DMS114 treated with DMSO at 0.1 percent for 48 hours (cell line): ENCODE measurements at regions not wholly inside any gene's neighbourhood (a gene's known extent, or its start where the extent isn't known, plus 50 kb on each side); places are given as distances from the start of the nearest gene placed in this dataset.

Experiments used
- DNase-seq: peaks from one replicate; lab custom pipeline; 2025; ENCODE audit not compliant: unreplicated experiment; lab: John Stamatoyannopoulos, UW

DNA sequence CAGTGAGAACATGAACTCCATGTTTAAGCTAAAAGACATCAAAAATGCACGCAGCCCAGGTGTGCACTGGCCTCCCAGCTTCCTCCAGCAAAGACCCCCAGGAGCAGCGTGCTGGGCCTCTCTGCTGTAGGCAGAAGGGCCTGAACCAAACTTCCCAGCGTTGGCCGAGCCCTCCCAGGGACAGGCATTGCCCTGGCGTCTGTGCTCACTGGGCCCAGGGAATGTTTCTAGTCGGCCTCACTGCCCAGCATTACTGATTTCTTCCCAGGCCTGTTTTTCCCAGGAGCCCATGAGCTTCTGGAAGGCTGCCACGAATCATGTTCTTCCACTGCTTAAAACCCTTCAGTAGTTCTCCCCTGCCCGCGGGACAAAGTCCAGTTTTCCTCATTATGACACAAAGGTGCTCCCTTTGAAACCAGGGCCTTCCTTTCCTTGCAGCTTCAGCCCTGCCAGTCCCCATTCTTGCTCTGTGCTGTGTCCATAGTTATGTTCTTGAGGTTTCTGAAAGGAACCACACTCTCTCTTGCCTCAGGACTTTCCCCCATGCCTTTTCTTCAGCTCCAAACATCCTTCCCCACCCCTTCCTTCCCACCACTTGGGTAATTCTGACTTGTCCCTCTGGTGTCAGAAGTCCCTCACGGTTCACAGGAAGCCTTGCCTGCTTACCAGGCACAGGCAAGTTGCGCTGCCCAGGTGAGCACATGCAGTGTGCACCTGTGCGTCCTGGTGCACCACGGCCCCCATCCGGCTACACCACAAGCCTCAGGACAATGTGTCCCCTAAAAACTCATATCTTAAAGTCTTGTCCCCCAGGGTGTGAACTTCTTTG is 93.4 kb upstream of the ENPP6 start:
- DNase-seq = no peak

DNA sequence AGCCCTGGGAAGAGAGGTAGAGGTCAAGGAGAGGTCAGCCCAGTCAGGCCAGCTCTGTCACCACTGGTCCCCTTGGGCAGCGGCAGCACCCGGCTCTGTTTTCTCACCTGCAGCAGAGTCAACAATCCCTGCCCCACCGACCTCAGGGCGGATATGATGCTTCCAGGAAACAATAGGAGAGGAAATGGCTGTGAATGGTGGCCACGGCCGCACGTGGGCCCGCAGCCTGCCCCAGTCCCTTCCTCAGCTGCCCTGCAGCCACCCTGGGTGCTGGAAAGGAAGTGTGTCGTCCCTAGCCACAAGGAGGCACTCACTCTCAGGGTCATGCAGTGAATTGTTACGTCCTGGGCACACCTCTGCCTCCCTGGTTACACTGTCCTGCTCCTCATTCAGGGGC is 92.5 kb upstream of the ENPP6 start:
- no peak for DNase-seq

DNA sequence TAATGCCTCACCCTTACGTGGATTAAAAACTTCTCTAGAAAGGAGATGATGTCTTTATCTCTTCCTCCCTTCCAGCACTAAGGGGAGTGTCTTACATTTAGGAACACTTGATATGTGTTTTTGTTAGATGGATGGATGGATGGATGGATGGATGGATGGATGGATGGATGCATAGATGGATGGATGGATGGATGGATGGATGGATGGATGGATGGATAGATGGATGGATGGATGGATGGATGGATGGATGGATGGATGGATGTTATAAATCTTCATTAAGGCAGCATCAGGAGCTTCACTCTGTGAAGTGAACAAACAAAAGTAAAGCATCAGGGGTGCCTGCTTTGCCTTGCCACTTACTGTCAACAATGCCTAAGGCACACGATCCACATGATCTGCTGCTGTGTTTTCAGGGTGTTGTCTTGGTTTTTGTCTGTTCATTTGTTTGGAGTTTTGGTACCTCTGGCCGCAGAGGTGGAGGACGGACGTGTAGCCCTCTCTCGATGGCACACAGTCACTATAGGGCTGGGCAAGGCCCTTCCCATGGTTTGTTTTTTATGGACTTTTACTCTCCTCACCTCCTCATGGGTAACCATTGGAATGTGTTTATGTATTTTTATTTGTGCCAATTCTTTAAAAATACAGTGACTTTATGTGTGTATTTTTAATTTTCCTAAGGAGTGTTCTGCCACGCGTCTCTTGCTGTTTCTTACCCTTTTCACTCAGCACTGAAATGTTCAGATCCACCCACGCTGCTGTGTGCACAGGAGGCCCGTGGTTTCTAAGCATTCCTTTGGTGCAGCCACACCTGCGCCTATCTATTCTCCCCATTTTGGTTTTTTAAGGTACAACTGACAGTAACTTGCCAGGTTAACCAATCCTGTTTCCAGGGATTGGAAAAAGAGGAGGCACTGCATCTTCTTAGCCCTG is 91.8 kb upstream of the ENPP6 start:
- DNase-seq = no peak

DNA sequence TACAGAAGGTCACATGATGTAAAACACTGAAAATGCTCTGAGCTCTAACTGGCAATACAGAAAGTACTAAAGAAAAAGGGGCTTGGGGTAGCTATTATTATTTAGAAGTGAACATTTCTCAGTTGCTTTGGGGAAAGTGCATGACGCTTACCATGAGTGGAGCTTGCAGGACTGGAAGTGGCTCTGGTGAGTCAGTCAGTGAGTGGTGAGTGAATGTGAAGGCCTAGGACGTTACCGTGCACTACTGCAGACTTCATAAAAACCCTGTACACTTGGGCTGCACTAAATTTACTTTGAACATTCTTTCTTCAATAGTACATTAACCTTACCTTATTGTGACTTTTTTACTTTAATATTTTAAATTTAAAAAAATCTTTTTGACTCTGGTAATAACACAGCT is 89.3 kb upstream of the ENPP6 start:
- no peak for DNase-seq

DNA sequence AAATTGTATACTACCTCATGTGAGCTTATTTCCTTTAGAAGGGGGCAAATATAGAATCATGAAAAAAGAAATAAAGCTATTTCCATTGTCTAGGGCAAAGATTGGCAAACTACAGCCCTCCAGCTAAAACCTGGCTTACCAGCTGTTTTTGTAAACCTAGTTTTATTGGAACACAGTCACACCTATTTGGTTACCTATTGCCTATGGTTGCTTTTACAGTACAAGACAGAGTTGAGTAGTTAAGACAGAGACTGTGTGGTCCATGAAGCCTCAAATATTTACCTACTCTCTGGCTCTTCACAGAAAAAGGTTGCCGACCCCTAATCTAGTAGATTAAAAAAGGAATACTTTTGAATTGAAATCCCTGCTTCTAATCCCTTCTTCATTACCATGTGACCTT is 88.8 kb upstream of the ENPP6 start:
- no peak for DNase-seq

DNA sequence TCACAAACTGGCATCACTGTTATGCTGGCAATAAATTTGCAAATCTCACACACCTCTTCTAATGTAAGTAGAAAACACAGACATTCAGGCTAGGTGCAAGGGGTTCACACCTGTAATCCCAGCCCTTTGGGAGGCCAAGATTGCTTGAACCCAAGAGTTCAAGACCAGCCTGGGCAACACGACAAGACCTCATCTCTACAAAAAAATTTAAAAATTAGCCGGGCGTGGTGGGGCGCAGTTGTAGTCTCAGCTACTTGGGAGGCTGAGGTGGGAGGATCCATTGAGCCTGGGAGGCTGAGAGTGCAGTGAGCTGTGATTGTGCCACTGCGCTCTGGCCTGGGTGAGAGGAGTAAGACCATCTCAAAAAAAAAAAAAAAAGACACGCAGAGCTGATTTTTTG is 83.1 kb upstream of the ENPP6 start:
- DNase-seq = no peak

DNA sequence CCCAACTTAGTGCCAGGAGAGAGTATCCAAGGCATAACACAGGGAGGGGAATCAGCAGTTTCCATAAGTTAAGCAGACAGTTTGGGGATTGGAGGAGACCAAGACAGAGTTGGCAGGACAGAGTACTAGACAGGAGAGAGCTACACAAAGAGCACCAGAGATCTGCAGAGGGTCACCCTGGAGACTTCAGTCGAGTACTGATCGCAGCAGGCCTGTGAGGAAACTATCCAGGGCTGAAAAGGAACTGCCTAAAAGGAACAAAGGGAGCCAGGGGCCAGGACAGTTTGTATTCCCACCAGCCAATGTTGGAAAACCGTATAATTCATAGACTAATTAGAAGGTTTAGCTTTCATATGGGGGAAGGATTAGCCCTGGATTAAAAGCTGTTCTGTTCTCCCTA is 80.6 kb upstream of the ENPP6 start:
- no peak for DNase-seq

DNA sequence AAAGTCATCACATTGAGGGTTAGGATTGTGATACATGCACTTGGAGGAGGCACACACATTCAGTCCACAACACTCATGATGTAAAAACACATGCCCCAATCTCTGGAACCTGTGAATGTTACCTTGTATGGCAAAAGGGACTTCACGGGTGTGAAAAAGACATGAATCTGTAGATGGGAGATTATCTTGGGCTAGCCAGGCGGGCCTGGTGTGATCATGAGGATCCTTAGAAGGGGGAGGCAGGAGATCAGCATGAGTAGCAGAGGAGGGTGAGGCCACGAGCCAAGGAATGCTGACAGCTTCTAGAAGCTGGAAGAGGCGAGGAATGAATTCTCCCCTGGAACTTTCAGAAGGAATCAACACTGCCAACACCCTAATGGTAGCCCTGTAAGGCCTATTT is 77.5 kb upstream of the ENPP6 start:
- DNase-seq = no peak

DNA sequence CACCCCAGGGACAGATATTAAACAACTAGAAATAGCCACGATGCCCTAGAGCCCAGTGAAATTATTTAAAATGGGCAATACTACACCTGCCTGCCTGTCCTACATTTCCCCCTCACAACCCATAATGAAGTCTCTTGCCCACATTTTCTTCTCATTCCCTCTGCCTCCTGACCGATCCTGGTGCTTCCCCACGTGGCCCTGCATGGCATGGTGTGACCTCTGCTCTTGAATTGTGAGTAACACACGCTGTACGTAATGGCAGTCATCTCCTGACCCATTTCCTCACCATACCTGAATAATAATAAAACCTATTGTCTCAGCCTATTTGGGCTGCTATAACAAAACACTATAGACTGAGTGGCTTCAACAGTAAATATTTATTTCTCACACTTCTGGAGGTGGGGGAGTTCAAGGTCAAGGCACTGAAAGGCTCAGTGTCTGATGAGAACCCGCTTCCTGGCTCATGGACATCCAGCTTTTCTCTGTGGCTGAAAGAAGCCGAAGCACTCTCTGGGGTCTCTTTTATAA is 77.0 kb upstream of the ENPP6 start:
- no peak for DNase-seq

DNA sequence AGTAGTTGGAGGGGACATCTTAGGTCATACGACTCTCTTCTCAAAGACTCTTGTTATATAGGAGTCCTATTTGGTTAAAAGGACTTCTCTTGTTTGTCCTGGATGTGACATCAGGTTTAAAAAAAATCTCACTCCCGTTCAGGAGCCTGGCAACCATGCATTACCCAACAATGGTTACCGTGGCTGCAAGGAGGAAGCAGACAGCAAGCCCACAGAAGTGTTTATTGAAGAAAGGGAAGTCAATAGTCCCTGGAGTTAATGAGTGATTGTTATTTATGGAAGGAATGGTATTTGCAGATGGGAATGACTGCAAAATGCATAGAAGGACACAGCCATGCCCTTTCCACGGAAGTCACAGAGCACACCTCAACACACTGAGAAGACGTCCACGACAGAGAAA is 75.9 kb upstream of the ENPP6 start:
- DNase-seq = no peak

DNA sequence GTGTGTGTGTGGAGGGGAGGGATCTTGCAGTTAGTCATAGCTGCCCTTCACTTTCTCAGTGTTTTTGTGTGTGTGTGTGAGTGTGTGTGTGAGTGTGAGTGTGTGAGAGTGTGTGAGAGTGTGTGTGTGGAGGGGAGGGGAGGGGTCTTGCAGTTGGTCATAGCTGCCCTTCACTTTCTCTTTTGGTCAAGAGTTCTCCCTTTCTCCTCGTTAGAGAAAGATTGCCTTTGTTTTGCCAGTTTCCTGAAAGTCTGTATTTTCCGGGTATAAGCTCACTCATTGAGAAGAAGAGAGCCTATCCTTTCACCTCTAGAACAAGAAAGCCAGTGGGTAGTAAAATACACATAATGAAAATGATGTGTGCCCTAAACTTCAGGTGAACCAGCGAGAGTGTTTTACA is 75.2 kb upstream of the ENPP6 start:
- DNase-seq = no peak

DNA sequence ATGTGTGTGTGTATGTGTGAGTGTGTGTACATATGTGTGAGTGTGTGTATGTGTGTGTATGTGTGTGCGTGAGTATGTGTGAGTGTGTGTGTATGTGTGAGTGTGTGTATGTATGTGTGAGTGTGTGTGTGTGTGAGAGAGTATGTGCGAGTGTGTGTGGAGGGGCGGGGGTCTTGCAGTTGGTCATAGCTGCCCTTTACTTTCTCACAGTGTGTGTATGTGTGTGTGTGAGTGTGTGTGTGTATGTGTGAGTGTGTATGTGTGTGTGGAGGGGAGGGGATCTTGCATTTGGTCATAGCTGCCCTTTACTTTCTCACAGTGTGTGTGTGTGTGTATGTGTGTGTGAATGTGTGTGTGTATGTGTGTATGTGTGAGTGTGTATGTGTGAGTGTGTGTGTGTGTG is 74.8 kb upstream of the ENPP6 start:
- DNase-seq = no peak

DNA sequence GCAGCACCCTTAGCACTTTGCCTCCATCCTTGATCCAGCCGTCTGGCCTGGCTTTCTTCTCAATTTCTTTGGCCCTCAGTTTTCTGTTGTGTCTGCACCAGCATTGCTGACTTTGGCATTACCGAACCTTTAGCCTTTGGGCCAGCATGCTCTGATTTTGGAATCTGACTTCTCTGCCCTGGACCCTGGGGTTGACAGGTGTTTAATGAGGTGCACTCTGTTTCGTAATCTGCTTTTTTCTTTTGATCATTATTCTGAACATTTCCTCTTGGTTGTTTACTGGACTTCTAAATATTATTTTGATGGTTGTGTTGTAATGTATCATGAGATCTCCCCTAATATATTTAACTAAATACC is 71.5 kb upstream of the ENPP6 start:
- no peak for DNase-seq

DNA sequence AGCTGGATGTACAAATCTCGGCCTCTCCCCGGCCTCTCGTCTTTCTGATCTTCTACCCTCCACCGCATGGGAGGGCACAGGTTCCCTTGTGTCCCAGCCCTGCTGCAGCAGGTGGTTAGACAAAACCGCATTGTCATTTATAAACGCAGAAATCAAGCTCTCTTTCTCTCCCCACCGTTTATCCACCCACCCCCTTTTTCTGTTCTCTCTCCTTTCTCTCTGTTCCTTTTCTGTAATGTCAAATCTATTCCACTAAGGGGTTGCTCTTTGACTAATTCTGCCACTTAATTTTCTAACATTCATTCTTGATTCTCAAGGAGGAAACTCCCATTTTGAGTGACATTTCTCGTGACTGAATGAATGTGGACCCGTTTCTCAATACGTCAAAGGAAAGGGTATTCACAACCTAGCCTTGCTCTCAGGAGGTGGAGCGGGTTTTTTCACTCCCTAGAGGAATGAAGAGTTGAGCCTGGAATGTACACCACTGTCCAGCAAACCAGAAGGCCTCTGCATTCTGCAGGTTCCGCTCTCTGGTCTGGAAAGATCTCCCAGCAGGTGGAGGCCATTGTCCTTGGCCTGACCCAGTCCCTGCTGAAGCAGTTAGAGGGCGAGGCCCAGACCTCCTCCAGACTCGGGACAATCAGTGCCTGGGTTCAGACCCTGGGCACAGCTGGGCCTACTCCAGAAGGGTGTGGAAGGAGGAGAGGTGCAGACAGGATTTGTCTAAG is 70.9 kb upstream of the ENPP6 start:
- DNase-seq = no peak

DNA sequence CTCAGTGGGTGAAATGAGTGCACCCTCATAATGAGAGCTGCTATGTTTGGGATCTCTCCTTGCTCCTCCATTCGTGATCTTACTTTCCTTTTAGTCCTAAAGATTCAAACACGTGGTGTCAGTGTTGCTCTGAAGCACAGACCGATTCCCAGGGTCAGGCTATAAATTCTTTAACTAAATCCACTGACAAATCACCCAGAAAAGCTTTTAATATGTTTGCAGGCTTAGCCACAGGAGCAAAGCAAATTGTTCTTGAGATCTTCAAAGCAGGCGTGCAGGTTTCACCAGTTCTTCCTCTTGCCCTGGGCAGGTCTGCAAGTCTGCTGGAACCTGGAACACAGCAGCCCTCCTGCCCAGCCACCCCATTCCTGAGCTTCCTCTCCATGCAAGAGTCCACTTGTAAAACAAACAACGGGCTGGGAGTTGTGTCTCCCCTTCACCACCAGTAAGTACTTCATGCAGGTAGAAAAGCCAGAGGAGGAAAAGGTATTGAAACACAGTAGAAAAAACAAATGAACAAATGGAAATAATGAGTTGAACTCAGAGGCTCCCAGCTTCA is 70.1 kb upstream of the ENPP6 start:
- no peak for DNase-seq

DNA sequence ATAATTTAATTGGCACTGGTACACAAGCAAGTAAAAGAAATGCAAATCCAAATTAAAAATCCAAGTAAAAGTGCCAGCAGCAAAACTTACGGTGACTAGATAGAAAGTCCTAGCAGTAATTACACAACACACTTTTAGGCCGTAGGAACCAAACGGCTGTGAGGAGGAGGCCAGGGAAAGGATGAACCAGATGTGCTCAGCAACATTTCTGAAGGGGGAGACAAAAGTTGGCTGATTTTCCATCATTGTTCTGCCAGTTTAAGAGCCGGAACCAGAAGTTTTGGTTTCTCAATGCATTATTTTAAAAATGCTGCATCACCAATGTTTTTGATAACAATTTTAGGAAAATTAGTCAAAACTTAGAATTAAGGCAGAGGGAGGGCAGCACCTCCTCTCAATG is 68.7 kb upstream of the ENPP6 start:
- no peak for DNase-seq

DNA sequence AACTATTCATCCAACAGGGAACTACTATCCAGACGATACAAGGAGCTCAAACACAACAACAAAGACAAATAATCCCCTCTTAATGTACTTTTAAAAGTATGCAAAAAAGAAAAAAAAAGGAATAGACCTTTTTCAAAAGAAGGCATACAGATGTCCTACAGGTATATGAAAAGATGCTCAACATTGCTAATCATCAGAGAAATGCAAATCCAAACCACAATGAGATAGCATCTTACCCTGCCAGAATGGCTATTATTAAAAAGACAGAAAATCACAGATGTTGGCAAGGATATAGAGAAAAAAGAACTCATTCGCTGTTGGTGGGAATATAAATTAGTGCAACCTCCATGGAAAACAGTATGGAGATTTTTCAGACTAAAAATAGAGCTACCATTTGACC is 67.1 kb upstream of the ENPP6 start:
- no peak for DNase-seq

DNA sequence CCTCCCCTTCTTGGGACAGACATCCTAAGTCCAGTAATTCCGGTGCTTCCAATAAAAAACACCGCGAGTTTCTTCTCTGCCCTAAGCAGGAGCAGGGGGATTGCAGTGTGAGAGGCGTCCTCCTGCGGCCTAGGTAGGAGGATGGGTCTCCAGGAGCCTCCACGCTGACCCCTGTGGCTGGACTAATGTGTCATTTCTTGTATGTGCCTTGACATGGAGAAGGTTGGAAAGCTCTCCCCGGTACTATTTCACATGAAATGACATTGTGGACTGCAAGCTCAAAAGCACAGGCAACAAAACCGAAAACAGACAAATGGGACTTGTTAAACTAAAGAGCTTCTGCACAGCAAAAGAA is 66.6 kb upstream of the ENPP6 start:
- DNase-seq = no peak

DNA sequence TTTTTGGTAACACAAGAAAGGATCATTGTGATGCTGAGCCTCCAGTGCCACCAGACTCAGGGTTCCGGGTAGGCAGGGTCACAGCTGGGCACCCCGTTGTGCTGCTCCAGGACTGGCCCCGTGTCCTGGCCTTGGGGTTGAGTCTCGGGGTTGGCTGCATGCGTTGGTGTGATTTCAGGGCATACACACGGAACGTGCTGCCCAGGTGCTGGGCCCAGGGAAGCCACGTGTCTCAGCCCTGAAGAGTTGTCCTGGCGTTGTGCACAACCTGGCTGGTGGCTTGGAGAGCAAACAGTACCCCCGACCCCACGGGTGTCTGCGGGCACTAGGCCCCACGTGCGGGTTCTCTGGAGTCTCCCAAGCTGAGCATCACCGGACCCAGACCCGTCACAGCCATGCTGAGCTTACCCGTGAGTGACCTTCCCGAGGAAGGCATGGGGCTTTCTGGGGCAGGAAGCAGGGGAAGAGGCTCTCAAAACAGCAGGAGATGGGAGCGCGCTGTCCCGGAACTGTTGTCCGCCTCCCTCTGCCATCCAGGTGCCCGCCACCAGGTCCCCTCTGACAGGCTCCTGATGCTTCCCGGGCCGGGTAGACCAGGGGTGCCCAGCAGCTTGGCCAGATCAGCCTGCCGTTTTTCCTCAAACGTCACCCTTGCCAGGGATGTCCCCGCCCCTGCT is 66.1 kb upstream of the ENPP6 start:
- no peak for DNase-seq

DNA sequence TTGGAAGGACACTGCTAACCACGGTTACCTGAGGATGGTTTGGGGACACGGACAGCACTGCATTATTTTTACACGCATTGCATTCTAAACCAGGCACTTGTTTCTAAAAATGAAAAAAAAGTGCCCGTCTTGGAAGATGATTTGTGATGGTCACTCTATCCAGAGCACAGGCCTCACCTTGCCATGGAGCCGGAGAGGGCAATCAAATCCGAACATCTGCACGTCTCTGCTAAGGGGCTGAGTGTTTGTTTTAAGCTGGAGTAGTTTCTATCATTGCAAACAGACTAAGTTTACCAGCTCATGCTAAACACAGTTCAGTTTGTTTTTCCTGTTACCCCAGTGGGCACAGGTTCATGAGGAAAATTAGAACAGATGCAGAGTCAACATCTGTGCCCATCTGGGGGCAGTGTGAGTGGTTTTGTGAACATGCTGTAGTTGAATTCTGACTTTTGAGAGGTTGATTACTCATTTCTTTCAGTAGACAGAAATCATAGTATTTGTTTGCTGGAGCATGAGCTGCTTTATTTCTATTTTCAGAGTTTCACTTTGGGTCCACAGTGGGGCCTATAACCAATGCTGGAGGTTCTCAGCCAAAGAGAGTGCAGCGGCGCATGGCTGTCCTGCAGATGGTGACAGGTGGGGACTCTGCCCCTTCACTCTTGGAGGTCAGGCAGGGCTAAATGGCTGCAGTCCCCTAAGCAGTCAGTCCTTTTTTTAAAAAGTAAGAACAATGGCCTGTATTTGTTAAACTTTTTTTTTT is 65.4 kb upstream of the ENPP6 start:
- DNase-seq = no peak
